HEK293 (cell line): ENCODE measurements at regions not wholly inside any gene's neighbourhood (a gene's known extent, or its start where the extent isn't known, plus 50 kb on each side); places are given as distances from the start of the nearest gene placed in this dataset.

Source experiments
- CTCF ChIA-PET: fragments of 350-600 bp; formaldehyde crosslinking; extraction: SDS; loops from one replicate; lab custom pipeline; 2021; ENCODE audit warnings: antibody characterized with exemption; lab: Yijun Ruan, JAX
- POLR2A ChIA-PET: fragments of 300-600 bp; formaldehyde crosslinking; extraction: SDS; loops from one replicate; lab custom pipeline; 2020; ENCODE audit warnings: antibody characterized with exemption, inconsistent platforms; lab: Yijun Ruan, JAX
- H3K27ac ChIP-seq: fragments of 200-500 bp; sonication (Bioruptor generic); 2 replicates; pipeline ENCODE4 v1.5.1; 2014; ENCODE audit warnings: low read depth, low read length, control low read depth, inconsistent platforms; ENCODE audit errors: extremely low read depth
- H3K36me3 ChIP-seq, 2 experiments: fragments of 200-500 bp in 1 of 2; sonication (Bioruptor generic) in 1 of 2; 1 replicate in 1 of 2; 2 replicates in 1 of 2; pipeline ENCODE4 v1.5.1; 2014 to 2017; ENCODE audit warnings: inconsistent platforms in 2 of 2, low read length in 2 of 2; ENCODE audit not compliant: control insufficient read depth in 2 of 2, insufficient read depth in 1 of 2
- H3K4me1 ChIP-seq: fragments of 200-500 bp; sonication (Bioruptor generic); 2 replicates; pipeline ENCODE4 v1.5.1; 2014; ENCODE audit warnings: mild to moderate bottlenecking, low read length, inconsistent platforms; ENCODE audit not compliant: control insufficient read depth, insufficient read depth
- H3K4me3 ChIP-seq: 2 replicates; pipeline ENCODE4 v1.5.1; 2011; ENCODE audit warnings: low read depth, mild to moderate bottlenecking, control low read depth, low read length, moderate library complexity
- H3K9me3 ChIP-seq: fragments of 200-500 bp; sonication (Bioruptor generic); 2 replicates; pipeline ENCODE4 v1.5.1; 2014; ENCODE audit warnings: low read depth, low read length, inconsistent platforms; ENCODE audit not compliant: control insufficient read depth, insufficient read depth
- BCL6B ChIP-seq: fragments of 450-650 bp; formaldehyde crosslinking; IDR thresholded peaks from 2 replicates; pipeline ENCODE4 v1.5.1; 2017; ENCODE audit warnings: missing biosample characterization, missing genetic modification characterization
- GLI2 ChIP-seq: fragments of 450-650 bp; formaldehyde crosslinking; IDR thresholded peaks from 2 replicates; pipeline ENCODE4; 2017; ENCODE audit warnings: missing biosample characterization, missing genetic modification characterization, low read depth, borderline replicate concordance
- HOXC10 ChIP-seq: sonication (generic); formaldehyde crosslinking; IDR thresholded peaks from 2 replicates; pipeline ENCODE4 v1.8.1; 2023; ENCODE audit warnings: mild to moderate bottlenecking, missing genetic modification reagents
- HOXD13 ChIP-seq: sonication (generic); formaldehyde crosslinking; IDR thresholded peaks from 2 replicates; pipeline ENCODE4 v1.8.0; 2022; ENCODE audit warnings: missing genetic modification reagents, borderline replicate concordance
- KLF7 ChIP-seq: fragments of 450-650 bp; formaldehyde crosslinking; IDR thresholded peaks from 2 replicates; pipeline ENCODE4 v1.5.1; 2016; ENCODE audit warnings: missing biosample characterization, missing genetic modification characterization, borderline replicate concordance
- PRDM1 ChIP-seq: fragments of 450-650 bp; formaldehyde crosslinking; IDR thresholded peaks from 2 replicates; pipeline ENCODE4; 2016; ENCODE audit warnings: missing biosample characterization, missing genetic modification characterization
- SALL2 ChIP-seq: fragments of 450-650 bp; formaldehyde crosslinking; IDR thresholded peaks from 2 replicates; pipeline ENCODE4 v1.5.0; 2017; ENCODE audit warnings: missing biosample characterization, mild to moderate bottlenecking, missing genetic modification characterization, borderline replicate concordance
- ZBTB21 ChIP-seq: fragments of 450-650 bp; formaldehyde crosslinking; IDR thresholded peaks from 2 replicates; pipeline ENCODE4 v1.5.1; 2017; ENCODE audit warnings: missing biosample characterization, missing genetic modification characterization
- ZFP41 ChIP-seq: fragments of 450-650 bp; formaldehyde crosslinking; IDR thresholded peaks from 2 replicates; pipeline ENCODE4 v1.5.1; 2016; ENCODE audit warnings: missing biosample characterization, missing genetic modification characterization, borderline replicate concordance
- ZNF155 ChIP-seq: fragments of 450-650 bp; formaldehyde crosslinking; IDR thresholded peaks from 2 replicates; pipeline ENCODE4 v1.5.1; 2016; ENCODE audit warnings: missing biosample characterization, missing genetic modification characterization
- ZNF202 ChIP-seq: fragments of 450-650 bp; formaldehyde crosslinking; IDR thresholded peaks from 2 replicates; pipeline ENCODE4 v1.5.1; 2016; ENCODE audit warnings: missing biosample characterization, missing genetic modification characterization, borderline replicate concordance
- ZNF211 ChIP-seq: fragments of 450-650 bp; formaldehyde crosslinking; IDR thresholded peaks from 2 replicates; pipeline ENCODE4 v1.5.1; 2016; ENCODE audit warnings: low read depth, missing biosample characterization, missing genetic modification characterization
- ZNF248 ChIP-seq: fragments of 450-650 bp; formaldehyde crosslinking; IDR thresholded peaks from 2 replicates; pipeline ENCODE4 v1.5.1; 2017; ENCODE audit warnings: missing biosample characterization, missing genetic modification characterization
- ZNF341 ChIP-seq: fragments of 450-650 bp; formaldehyde crosslinking; IDR thresholded peaks from 2 replicates; pipeline ENCODE4; 2016; ENCODE audit warnings: low read depth, missing biosample characterization, missing genetic modification characterization
- ZNF350 ChIP-seq: fragments of 450-650 bp; formaldehyde crosslinking; IDR thresholded peaks from 2 replicates; pipeline ENCODE4 v1.5.0; 2017; ENCODE audit warnings: missing biosample characterization, mild to moderate bottlenecking, missing genetic modification characterization
- ZNF354C ChIP-seq: fragments of 450-650 bp; formaldehyde crosslinking; IDR thresholded peaks from 2 replicates; pipeline ENCODE4 v1.5.1; 2016; ENCODE audit warnings: missing biosample characterization, missing genetic modification characterization, low read depth, borderline replicate concordance
- ZNF404 ChIP-seq: fragments of 450-650 bp; formaldehyde crosslinking; IDR thresholded peaks from 2 replicates; pipeline ENCODE4 v1.5.1; 2017; ENCODE audit warnings: missing biosample characterization, missing genetic modification characterization
- ZNF423 ChIP-seq: fragments of 450-650 bp; formaldehyde crosslinking; IDR thresholded peaks from 2 replicates; pipeline ENCODE4 v1.5.1; 2016; ENCODE audit warnings: missing biosample characterization, missing genetic modification characterization
- ZNF48 ChIP-seq: fragments of 450-650 bp; formaldehyde crosslinking; IDR thresholded peaks from 2 replicates; pipeline ENCODE4 v1.5.1; 2016; ENCODE audit warnings: missing biosample characterization, missing genetic modification characterization
- ZNF488 ChIP-seq: fragments of 450-650 bp; formaldehyde crosslinking; IDR thresholded peaks from 2 replicates; pipeline ENCODE4 v1.5.1; 2016; ENCODE audit warnings: missing biosample characterization, missing genetic modification characterization
- ZNF548 ChIP-seq: fragments of 450-650 bp; formaldehyde crosslinking; IDR thresholded peaks from 2 replicates; pipeline ENCODE4 v1.5.1; 2016; ENCODE audit warnings: missing biosample characterization, missing genetic modification characterization
- ZNF549 ChIP-seq: fragments of 450-650 bp; IDR thresholded peaks from 2 replicates; pipeline ENCODE4 v1.5.1; 2018; ENCODE audit warnings: missing biosample characterization, missing genetic modification characterization, mild to moderate bottlenecking, inconsistent platforms, moderate library complexity
- ZNF561 ChIP-seq: fragments of 450-650 bp; IDR thresholded peaks from 2 replicates; pipeline ENCODE4 v1.5.1; 2018; ENCODE audit warnings: missing biosample characterization, missing genetic modification characterization, borderline replicate concordance
- ZNF571 ChIP-seq: fragments of 450-650 bp; formaldehyde crosslinking; IDR thresholded peaks from 2 replicates; pipeline ENCODE4 v1.5.0; 2017; ENCODE audit warnings: missing biosample characterization, missing genetic modification characterization
- ZNF610 ChIP-seq: fragments of 450-650 bp; formaldehyde crosslinking; IDR thresholded peaks from 2 replicates; pipeline ENCODE4 v1.5.1; 2016; ENCODE audit warnings: missing biosample characterization, missing genetic modification characterization, borderline replicate concordance
- ZNF623 ChIP-seq: fragments of 450-650 bp; formaldehyde crosslinking; IDR thresholded peaks from 2 replicates; pipeline ENCODE4 v1.5.1; 2016; ENCODE audit warnings: missing biosample characterization, missing genetic modification characterization
- ZNF747 ChIP-seq: fragments of 450-650 bp; formaldehyde crosslinking; IDR thresholded peaks from 2 replicates; pipeline ENCODE4 v1.5.1; 2016; ENCODE audit warnings: missing biosample characterization, missing genetic modification characterization
- ZNF785 ChIP-seq: fragments of 450-650 bp; formaldehyde crosslinking; IDR thresholded peaks from 2 replicates; pipeline ENCODE4 v1.5.1; 2016; ENCODE audit warnings: missing biosample characterization, missing genetic modification characterization
- ZSCAN4 ChIP-seq: fragments of 450-650 bp; formaldehyde crosslinking; IDR thresholded peaks from 2 replicates; pipeline ENCODE4 v1.5.1; 2017; ENCODE audit warnings: missing biosample characterization, missing genetic modification characterization

GRCh38 chr18:64270608-64271007 lies 121.7 kb upstream of the LINC00305 start:
- CTCF ChIA-PET, result interaction anchor here (1.0 kb wide), 1 partner anchor 233 kb away, joined by 3 read pairs; no protein-coding TSS in a partner anchor
- Histone ChIP-seq H3K4me3 (no peak overlapping the region), H3K9me3 (no peaks in the 10 kb centered on the region), H3K36me3 (no peaks in the 10 kb centered on the region), H3K27ac (no peak overlapping the region), H3K4me1 (no peaks in the 10 kb centered on the region)
- POLR2A ChIA-PET, result no interaction called here
- TF ChIP-seq ZNF341 (tag by site-specific recombination) (no peak), GLI2 (tag by site-specific recombination) (no peak), ZNF623 (tag by site-specific recombination) (no peak), BCL6B (tag by site-specific recombination) (no peak), ZSCAN4 (tag by site-specific recombination) (no peak), SALL2 (tag by site-specific recombination) (no peak), ZNF248 (tag by site-specific recombination) (no peak), ZNF548 (no peak)

GRCh38 chr18:64270121-64270520 lies 121.2 kb upstream of the LINC00305 start:
- H3K27ac ChIP-seq, result no peak overlapping the region
- no peaks in the 10 kb centered on the region for H3K36me3 ChIP-seq
- ChIA-PET CTCF (no interaction called here), POLR2A (no interaction called here)
- no peaks in the 10 kb centered on the region for H3K9me3 ChIP-seq
- no peak overlapping the region for H3K4me3 ChIP-seq
- TF ChIP-seq ZNF571 (tag by site-specific recombination) (no peak), ZNF423 (no peak), ZBTB21 (tag by site-specific recombination) (no peak), ZSCAN4 (tag by site-specific recombination) (no peak), ZNF48 (no peak), ZFP41 (tag by site-specific recombination) (no peak), ZNF747 (tag by site-specific recombination) (no peak), HOXD13 (CRISPR knock-in tag) (no peak), ZNF404 (no peak), BCL6B (tag by site-specific recombination) (no peak), ZNF610 (tag by site-specific recombination) (no peak), ZNF350 (tag by site-specific recombination) (no peak)
- H3K4me1 ChIP-seq, result no peaks in the 10 kb centered on the region

- H3K36me3 ChIP-seq, result no peaks in the 10 kb centered on the region
- H3K4me3 ChIP-seq, result no peak overlapping the region
- H3K9me3 ChIP-seq, result no peaks in the 10 kb centered on the region
- ChIA-PET CTCF (interaction anchor here (0.6 to 0.9 kb wide), 2 partner anchors 186 to 840 kb away, joined by 3 to 5 read pairs; no protein-coding TSS in a partner anchor), POLR2A (no interaction called here)
- H3K27ac ChIP-seq, result no peak overlapping the region
- no peaks in the 10 kb centered on the region for H3K4me1 ChIP-seq
- TF ChIP-seq ZNF155 (tag by site-specific recombination) (no peak), ZNF561 (tag by site-specific recombination) (no peak), KLF7 (tag by site-specific recombination) (no peak), ZNF549 (tag by site-specific recombination) (no peak), ZNF785 (no peak), ZNF211 (tag by site-specific recombination) (no peak), ZNF354C (tag by site-specific recombination) (no peak), ZNF202 (tag by site-specific recombination) (no peak), PRDM1 (tag by site-specific recombination) (no peak), HOXC10 (CRISPR knock-in tag) (no peak), ZNF488 (tag by site-specific recombination) (no peak)
These were observed 115.3 kb upstream of the LINC00305 start for GRCh38 chr18:64264171-64264570.
